Fibroblast of pulmonary artery (primary cell): ENCODE measurements at regions not wholly inside any gene's neighbourhood (a gene's known extent, or its start where the extent isn't known, plus 50 kb on each side); places are given as distances from the start of the nearest gene placed in this dataset.

Experiments used
- DNase-seq: peaks from one replicate; pipeline ENCODE4 v3.0.0-alpha.2; 2010; ENCODE audit warnings: low read depth
- H3K4me3 ChIP-seq: replicated peaks from 2 replicates; pipeline ENCODE4 v1.5.1; 2011; ENCODE audit warnings: low read depth, mild to moderate bottlenecking, control low read depth, low read length, moderate library complexity
- CTCF ChIP-seq: IDR thresholded peaks from 2 replicates; pipeline ENCODE4 v1.5.1; 2011; ENCODE audit warnings: mild to moderate bottlenecking, control low read depth, low read length, inconsistent platforms; ENCODE audit errors: missing control alignments

GRCh38 chr11:32232516-32232915 lies 141.6 kb downstream of the RCN1 start:
- TF ChIP-seq CTCF: no peak
- H3K4me3 ChIP-seq: no peak overlapping the region
- DNase-seq: no peak

DNA sequence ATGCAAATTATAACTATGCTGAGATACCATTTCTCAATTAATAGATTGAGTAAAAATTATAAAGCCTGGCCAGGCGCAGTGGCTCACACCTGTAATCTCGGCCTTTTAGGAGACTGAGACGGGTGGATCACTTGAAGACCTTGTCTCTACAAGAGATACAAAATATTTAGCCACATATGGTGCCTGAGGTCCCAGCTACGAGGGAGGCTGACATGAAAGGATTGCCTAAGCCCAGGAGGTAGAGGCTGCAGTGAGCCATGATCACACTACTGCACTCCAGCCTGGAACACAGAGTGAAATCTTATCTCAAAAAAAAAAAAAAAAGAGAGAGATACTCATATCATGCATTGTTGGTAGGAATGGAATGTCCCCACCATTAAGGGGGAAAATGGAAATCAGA lies 142.4 kb downstream of the RCN1 start:
- no peak for TF ChIP-seq CTCF
- no peak for DNase-seq
- no peak overlapping the region for H3K4me3 ChIP-seq

- no peak for TF ChIP-seq CTCF
- DNase-seq: no peak
- H3K4me3 ChIP-seq: no peak overlapping the region
Measured at GRCh38 chr11:32233928-32234327, 143.1 kb downstream of the RCN1 start.

DNA sequence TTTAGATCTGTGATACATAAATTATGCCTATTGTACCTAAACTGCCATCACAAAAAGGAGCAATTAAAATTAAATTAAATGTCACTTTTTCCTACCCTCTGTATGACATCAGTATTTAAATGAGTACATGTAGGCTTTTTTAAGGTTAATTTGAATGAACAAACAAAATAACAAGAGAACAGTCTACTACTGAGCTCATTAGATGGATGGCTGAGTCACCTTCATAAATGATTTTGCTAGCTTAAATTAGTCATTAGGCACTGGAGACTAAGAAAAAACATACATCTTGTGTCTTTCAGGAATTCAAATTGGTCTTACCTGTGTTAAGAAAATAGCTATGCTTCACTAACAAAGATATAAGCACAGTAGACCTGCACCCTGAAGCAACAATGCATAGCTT lies 153.6 kb downstream of the RCN1 start:
- no peak overlapping the region for H3K4me3 ChIP-seq
- TF ChIP-seq CTCF: no peak
- no peak for DNase-seq

- no peak overlapping the region for H3K4me3 ChIP-seq
- no peak for DNase-seq
- no peak for TF ChIP-seq CTCF
Measured at GRCh38 chr11:32253706-32254105, 162.8 kb downstream of the RCN1 start.

DNA sequence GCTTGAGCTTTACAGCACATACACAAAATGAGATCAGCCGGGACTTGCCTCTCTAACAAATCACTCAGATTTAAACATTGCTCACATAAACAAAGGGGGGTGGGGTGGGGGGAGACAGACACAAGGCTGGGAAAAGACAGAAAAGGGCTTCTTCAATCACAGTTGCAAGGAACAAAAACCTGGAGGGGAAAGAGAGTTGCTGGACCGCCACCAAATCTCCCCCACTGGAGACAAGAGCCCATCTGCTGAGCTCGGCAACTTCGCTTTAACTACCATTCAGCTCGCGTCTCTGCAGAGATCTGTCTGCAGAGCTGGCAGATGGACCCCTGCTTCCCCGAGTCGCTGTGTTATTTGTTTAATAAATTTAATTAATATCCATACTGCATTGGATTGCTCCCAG lies 165.0 kb downstream of the RCN1 start:
- no peak for DNase-seq
- TF ChIP-seq CTCF: no peak

DNA sequence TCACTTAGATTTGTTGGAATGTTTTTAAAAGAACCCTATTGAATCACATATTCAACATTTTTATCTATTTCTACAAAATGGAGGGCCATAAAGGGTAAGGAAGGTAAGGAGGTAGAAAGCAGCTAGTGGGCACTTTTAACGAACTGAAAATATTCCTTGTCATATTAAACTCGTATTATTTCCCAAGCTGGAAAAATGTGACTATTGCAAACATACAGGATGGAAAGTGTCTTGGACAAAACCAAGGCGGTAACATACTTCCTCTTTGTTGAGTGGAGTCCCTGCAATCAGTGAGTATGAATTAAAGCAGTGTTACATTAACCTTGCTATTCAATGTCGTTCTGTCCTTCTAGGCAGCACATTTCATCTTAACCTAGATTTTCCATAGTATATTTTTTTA lies 165.6 kb downstream of the RCN1 start:
- TF ChIP-seq CTCF: no peak
- no peak for DNase-seq
- H3K4me3 ChIP-seq: no peak overlapping the region

More for the DNA sequence above, 165.0 kb downstream of the RCN1 start:
- H3K4me3 ChIP-seq: no peak overlapping the region
